H1 (cell line): ENCODE measurements at regions not wholly inside any gene's neighbourhood (a gene's known extent, or its start where the extent isn't known, plus 50 kb on each side); places are given as distances from the start of the nearest gene placed in this dataset.

ENCODE experiments used
- ATF3 ChIP-seq: IDR thresholded peaks from 2 replicates; pipeline ENCODE4 v1.6.1; 2011; ENCODE audit warnings: low read depth, mild to moderate bottlenecking, low read length; ENCODE audit not compliant: insufficient read depth
- YY1 ChIP-seq: IDR thresholded peaks from 2 replicates; pipeline ENCODE4 v1.6.1; 2011; ENCODE audit warnings: low read depth, mild to moderate bottlenecking, low read length
- TF ChIP-seq, protein P1 (sequence below), 3 experiments: IDR thresholded peaks; 1 replicate in 2 of 3; 2 replicates in 1 of 3; pipeline versions ENCODE4 v1.5.1 to v1.6.1; 2011; ENCODE audit warnings: low read length in 3 of 3, mild to moderate bottlenecking in 3 of 3, inconsistent platforms in 2 of 3, low read depth in 1 of 3, moderate library complexity in 1 of 3; ENCODE audit not compliant: insufficient read depth in 1 of 3; ENCODE audit errors: control extremely low read depth in 1 of 3

DNA sequence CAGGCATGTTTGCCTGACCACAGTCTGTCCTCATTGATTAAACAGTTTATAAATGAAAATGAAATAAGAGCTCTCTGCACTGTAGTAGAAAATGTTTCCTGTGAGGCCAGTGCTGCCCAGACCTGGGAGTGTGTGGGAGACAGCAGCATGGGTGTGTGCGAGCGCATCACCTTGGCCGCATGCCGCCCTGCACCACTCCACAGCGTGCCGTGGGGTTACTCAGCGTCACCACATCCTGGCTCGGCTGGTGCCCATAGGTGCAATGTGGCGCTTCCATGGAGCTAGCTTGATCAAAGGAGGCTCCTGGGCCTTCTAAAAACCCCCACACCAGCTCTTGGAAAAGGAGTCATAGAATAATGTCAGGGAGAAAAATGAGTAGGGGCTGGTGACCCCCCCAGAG, 76.0 kb upstream of the EPC2 start (continued):
- TF ChIP-seq ATF3 (no peak), YY1 (no peak)
- TF ChIP-seq, protein P1, sequence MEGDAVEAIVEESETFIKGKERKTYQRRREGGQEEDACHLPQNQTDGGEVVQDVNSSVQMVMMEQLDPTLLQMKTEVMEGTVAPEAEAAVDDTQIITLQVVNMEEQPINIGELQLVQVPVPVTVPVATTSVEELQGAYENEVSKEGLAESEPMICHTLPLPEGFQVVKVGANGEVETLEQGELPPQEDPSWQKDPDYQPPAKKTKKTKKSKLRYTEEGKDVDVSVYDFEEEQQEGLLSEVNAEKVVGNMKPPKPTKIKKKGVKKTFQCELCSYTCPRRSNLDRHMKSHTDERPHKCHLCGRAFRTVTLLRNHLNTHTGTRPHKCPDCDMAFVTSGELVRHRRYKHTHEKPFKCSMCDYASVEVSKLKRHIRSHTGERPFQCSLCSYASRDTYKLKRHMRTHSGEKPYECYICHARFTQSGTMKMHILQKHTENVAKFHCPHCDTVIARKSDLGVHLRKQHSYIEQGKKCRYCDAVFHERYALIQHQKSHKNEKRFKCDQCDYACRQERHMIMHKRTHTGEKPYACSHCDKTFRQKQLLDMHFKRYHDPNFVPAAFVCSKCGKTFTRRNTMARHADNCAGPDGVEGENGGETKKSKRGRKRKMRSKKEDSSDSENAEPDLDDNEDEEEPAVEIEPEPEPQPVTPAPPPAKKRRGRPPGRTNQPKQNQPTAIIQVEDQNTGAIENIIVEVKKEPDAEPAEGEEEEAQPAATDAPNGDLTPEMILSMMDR (IDR thresholded peaks at IDR 0.05; ENCODE audit: control extremely low read depth in 1 of 3, insufficient read depth in 1 of 3, low read depth in 1 of 3, low read length in 3 of 3): no peak
